ENCODE measurements at regions not wholly inside any gene's neighbourhood (a gene's known extent, or its start where the extent isn't known, plus 50 kb on each side); places are given as distances from the start of the nearest gene placed in this dataset.

GRCh38 chr7:138346975-138347374 is 113.1 kb upstream of the TRIM24 start:
- no peak for DNase-seq
- POLR2A ChIA-PET: no interaction called here
- Mint-ChIP-seq H3K4me3 (no peak overlapping the region), H3K9me3 (ENCODE audit: insufficient read depth) (peaks cover 9% of the 10 kb centered on the region), H3K4me1 (no peaks in the 10 kb centered on the region), H3K27me3 (no peaks in the 10 kb centered on the region), H3K27ac (no peak overlapping the region)
- no peaks in the 10 kb centered on the region for H3K79me2 ChIP-seq (ENCODE audit: control insufficient read depth, insufficient read depth, low read length)
- TF ChIP-seq EZH2 (IDR thresholded peaks at IDR 0.05; ENCODE audit: borderline replicate concordance, insufficient read depth, low read depth, low read length, poor library complexity, severe bottlenecking) (no peak), CTCF (IDR thresholded peaks at IDR 0.05) (no peak)
- H3K4me3 ChIP-seq (ENCODE audit: control extremely low read depth in 1 of 5, extremely low read depth in 1 of 5, insufficient read depth in 1 of 5, low read depth in 2 of 5, low read length in 4 of 5): no peak overlapping the region
- H3K27ac ChIP-seq (ENCODE audit: low read length in 2 of 2): no peak overlapping the region
- H2AFZ ChIP-seq (ENCODE audit: insufficient read depth, low read depth, low read length, poor library complexity, severe bottlenecking): no peak overlapping the region
- H3K4me2 ChIP-seq (replicated peaks; ENCODE audit: low read depth, low read length, poor library complexity, severe bottlenecking): no peak overlapping the region
- H4K20me1 ChIP-seq (ENCODE audit: control insufficient read depth, insufficient read depth, low read length, poor library complexity, severe bottlenecking): no peaks in the 10 kb centered on the region
- no peak overlapping the region for H3K9ac ChIP-seq (ENCODE audit: low read length)
- no CpG with 5 or more reads among the region's 2 CpGs for WGBS (ENCODE audit: insufficient coverage)
- H3K9me3 ChIP-seq (ENCODE audit: control extremely low read depth in 1 of 3, control insufficient read depth in 2 of 3, insufficient read depth in 1 of 3, low read length in 2 of 3): peaks cover 7 to 38% (median 25%) of the 10 kb centered on the region in 3 donors
- no peaks in the 10 kb centered on the region for H3K36me3 ChIP-seq (replicated peaks in 1 of 2; ENCODE audit: control extremely low read depth in 1 of 2, control insufficient read depth in 1 of 2, extremely low read depth in 1 of 2, insufficient read depth in 2 of 2, low read length in 1 of 2)
- intact Hi-C loops (cut with micrococcal nuclease): no loop called here
- ATAC-seq (ENCODE audit: low read depth): no peak
- no peaks in the 10 kb centered on the region for H3K4me1 ChIP-seq (ENCODE audit: control insufficient read depth in 2 of 2, insufficient read depth in 2 of 2, low read length in 2 of 2)
- no peaks in the 10 kb centered on the region for H3K27me3 ChIP-seq (replicated peaks in 1 of 4; ENCODE audit: control extremely low read depth in 1 of 4, control insufficient read depth in 3 of 4, insufficient read depth in 4 of 4, low read length in 3 of 4)
- CTCF ChIA-PET: no interaction called here

GRCh38 chr7:138349841-138350700 is 110.0 kb upstream of the TRIM24 start:
- H3K4me3 Mint-ChIP-seq: no peak overlapping the region
- Histone ChIP-seq H3K79me2 (ENCODE audit: control insufficient read depth, insufficient read depth, low read length) (no peaks in the 10 kb centered on the region), H3K36me3 (replicated peaks in 1 of 2; ENCODE audit: control extremely low read depth in 1 of 2, control insufficient read depth in 1 of 2, extremely low read depth in 1 of 2, insufficient read depth in 2 of 2, low read length in 1 of 2) (no peaks in the 10 kb centered on the region), H3K27ac (ENCODE audit: low read length in 2 of 2) (no peak overlapping the region), H3K4me3 (ENCODE audit: control extremely low read depth in 1 of 5, extremely low read depth in 1 of 5, insufficient read depth in 1 of 5, low read depth in 2 of 5, low read length in 4 of 5) (no peak overlapping the region), H3K4me1 (ENCODE audit: control insufficient read depth in 2 of 2, insufficient read depth in 2 of 2, low read length in 2 of 2) (no peaks in the 10 kb centered on the region), H3K9ac (ENCODE audit: low read length) (no peak overlapping the region), H3K27me3 (replicated peaks in 1 of 4; ENCODE audit: control extremely low read depth in 1 of 4, control insufficient read depth in 3 of 4, insufficient read depth in 4 of 4, low read length in 3 of 4) (no peaks in the 10 kb centered on the region), H2AFZ (ENCODE audit: insufficient read depth, low read depth, low read length, poor library complexity, severe bottlenecking) (no peak overlapping the region), H3K9me3 (ENCODE audit: control extremely low read depth in 1 of 3, control insufficient read depth in 2 of 3, insufficient read depth in 1 of 3, low read length in 2 of 3) (peaks cover 0 to 35% (median 12%) of the 10 kb centered on the region in 3 donors), H3K4me2 (replicated peaks; ENCODE audit: low read depth, low read length, poor library complexity, severe bottlenecking) (no peak overlapping the region), H4K20me1 (ENCODE audit: control insufficient read depth, insufficient read depth, low read length, poor library complexity, severe bottlenecking) (no peaks in the 10 kb centered on the region)
- H3K9me3 Mint-ChIP-seq (ENCODE audit: insufficient read depth): peaks cover 11% of the 10 kb centered on the region
- H3K4me1 Mint-ChIP-seq: no peaks in the 10 kb centered on the region
- ATAC-seq (ENCODE audit: low read depth) (no peak), DNase-seq (no peak)
- 87% methylated on average over 2 of the region's 6 CpGs for WGBS (ENCODE audit: insufficient coverage)
- TF ChIP-seq CTCF (IDR thresholded peaks at IDR 0.05) (no peak), EZH2 (IDR thresholded peaks at IDR 0.05; ENCODE audit: borderline replicate concordance, insufficient read depth, low read depth, low read length, poor library complexity, severe bottlenecking) (no peak)
- H3K27me3 Mint-ChIP-seq: no peaks in the 10 kb centered on the region
- CTCF ChIA-PET: no interaction called here
- H3K27ac Mint-ChIP-seq: no peak overlapping the region
- intact Hi-C loops (cut with micrococcal nuclease): no loop called here
- POLR2A ChIA-PET: no interaction called here
